GM21390 (cell line): ENCODE measurements at regions not wholly inside any gene's neighbourhood (a gene's known extent, or its start where the extent isn't known, plus 50 kb on each side); places are given as distances from the start of the nearest gene placed in this dataset.

Source experiments
- ATAC-seq: cut with Tn5 transposase; IDR thresholded peaks from one replicate; pipeline ENCODE4 v1.9.1; 2021; ENCODE audit not compliant: unreplicated experiment

DNA sequence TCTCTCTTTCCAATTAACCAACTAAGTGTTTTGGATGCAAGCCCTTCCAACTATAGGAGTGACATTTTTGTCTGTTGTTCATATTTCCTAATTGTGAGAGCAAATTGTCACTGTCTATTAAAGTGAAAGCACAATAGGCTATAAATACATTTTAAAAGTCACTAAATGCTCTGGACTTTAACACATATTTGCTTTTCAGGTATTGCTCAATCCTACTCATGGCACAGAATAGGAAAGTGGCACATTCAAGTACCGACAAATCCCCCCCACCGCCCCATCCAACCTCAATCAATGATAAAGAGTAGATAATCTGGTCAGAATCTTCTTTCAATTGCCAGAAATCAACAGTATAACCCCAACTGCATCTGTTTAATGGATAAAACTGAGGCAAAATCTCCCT is 419.8 kb downstream of the PLK2 start:
- ATAC-seq: no peak

DNA sequence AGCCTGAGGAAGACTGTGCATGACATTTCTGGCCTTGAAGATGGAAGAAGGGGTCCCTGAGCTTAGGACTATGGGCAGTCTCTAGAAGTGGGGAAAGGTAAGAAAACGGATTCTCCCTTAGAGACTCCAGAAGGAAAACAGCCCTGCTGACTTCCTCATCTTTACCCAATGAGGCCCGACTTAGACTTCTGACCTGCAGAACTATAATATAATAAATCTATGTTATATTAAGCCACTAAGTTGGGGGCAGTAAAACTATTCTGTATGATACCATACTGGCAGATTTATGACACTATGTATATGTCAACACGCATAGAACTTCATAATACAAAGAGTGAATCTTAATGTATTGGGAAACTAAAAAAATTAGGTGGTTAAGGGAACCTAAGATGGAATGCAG is 422.0 kb downstream of the PLK2 start:
- ATAC-seq: no peak

DNA sequence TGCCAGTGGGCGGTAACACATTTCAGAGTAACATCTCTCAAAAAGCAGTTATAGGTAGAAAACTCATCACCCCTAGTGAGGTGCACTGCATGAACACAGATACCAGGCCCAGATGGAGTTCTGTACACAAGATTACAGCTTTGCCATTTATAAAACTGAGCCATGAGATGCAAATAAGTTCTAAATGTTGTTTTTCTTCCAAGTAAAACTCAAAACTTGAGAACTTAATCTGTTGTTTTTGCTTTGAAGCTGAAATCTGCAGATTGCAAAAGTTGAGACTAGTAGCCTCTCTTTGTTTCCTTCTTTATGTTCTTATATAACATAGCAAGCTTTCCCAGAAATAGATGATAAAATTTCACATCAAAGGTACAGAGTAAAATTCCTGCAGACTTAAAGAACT is 434.1 kb downstream of the PLK2 start:
- no peak for ATAC-seq

DNA sequence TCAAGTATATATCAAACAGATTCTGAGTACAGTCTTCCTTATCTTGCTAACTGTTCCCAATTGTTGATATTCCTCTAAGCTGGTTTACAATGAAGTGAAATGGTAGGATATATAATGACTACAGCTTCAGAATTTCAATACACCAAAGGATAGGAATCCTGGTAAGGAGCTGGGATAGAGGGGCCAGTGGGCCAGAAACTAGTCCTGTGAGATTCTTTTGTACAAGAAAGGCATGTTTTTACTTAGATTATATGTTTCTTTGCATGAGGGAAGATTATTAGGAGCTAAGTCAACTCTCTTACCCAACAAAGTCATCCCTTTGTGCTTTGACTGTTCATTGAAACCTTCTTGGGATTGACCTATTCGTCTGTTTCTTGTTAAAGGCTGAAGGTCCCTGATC is 435.7 kb downstream of the PLK2 start:
- ATAC-seq: no peak

DNA sequence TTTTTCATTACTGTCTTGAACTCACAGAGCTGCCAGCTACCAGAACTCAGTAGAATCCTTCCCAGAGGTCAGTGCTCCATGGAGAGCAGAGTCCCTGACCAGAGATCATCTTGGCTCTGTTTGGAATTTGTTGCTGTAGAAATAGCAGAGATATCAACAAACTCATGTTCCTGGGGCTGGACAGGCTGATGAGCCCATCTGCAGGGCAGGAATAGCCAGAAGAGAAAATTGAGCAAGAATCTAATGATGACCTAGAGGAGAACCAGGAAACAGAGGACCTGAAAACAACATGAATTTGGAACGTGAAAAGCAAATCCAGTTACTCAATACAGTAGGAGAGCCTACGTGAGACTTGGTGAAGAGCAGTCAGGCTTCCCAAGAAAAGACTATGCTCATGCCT is 437.8 kb downstream of the PLK2 start:
- no peak for ATAC-seq

DNA sequence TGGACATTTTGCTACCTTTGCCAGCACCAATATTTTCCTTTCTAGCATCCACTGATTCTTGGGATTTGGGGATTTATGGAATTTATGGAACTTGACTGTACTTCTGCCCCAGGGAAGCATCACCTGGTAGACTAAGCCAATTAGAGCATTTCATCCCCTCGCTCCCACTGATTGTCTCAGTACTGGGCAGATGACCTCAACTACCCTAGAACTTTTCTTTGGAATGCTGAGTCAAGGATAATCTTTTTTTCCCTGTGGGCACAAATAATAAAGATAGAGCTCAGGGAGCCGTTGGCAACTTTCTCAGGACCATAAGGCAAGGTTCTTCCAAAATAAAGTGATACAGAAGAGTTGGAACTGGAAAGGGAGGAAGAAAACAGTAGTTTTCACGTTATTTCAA is 438.4 kb downstream of the PLK2 start:
- no peak for ATAC-seq

DNA sequence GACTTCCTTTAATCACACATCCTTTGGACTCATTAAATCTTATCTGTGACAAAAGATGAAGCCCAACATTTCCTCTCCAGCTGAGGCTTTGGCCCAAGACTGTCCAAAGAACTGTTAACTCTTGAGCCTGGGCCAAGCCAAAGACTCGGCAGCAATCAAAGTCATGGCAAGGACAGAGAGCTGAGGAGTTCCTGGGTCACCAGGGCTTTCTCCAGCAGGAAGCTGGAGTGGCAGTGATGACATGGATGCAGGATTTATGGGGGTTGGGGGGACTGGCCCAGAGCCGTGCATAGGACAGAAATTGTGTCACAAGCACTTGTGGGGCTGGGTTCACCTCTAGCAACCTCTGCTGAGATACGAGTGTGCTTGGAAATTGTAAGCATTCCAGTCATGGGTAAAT is 440.3 kb downstream of the PLK2 start:
- no peak for ATAC-seq

DNA sequence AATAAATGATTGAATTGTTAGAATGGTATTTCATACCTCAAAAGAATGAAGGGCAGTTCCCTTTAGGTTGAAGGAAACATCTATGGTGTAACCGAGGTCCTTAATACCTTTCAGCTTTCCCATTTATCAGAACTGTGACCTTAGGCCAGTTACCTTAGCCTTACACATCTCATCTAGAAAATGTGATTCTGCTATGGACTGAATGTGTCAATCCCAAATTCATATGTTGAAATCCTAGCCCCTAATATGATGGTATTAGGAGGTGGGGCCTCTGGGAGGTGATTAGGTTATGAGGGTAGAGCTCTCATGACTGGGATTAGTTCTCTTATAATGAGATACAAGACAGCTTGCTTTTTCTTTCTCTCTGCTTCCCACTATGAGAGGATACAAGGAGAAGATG is 441.9 kb downstream of the PLK2 start:
- no peak for ATAC-seq

DNA sequence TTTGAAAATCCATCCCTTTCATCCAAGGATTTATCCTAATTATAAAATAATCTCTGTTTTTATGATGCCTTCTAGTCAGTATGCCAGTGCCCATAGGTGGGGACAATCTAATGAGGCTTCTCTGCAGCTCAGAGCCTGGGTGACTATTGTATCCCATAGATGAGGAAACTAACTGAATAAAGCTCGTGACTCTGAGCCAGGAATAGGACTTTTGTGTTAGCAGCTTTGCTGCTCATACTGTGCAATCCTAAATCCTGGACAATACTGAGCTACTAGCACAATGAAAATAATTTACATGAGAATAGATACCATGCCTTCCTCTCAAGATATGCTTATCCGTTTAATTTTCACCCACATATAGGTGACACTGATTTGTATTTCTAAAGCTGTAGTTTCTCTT is 443.0 kb downstream of the PLK2 start:
- ATAC-seq: no peak

DNA sequence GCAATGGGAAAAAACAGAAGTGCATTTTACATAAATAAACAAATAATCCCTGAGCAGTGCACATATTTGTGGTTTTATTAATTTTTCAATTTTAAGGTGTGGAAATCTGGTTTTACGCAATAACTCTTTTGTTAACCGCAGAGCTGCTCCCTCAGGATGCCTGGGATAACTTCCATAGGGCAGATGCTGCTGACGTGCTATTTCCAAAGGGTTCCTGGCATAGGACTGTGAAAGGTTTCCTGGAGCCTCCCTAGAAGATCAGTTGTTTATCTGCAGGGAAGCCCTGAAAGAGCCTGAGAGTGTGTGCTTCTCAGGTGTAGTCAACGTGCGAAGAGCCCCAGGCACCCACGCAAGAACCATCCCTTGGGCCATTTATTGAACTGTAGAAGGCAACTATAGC is 443.5 kb downstream of the PLK2 start:
- ATAC-seq: no peak

DNA sequence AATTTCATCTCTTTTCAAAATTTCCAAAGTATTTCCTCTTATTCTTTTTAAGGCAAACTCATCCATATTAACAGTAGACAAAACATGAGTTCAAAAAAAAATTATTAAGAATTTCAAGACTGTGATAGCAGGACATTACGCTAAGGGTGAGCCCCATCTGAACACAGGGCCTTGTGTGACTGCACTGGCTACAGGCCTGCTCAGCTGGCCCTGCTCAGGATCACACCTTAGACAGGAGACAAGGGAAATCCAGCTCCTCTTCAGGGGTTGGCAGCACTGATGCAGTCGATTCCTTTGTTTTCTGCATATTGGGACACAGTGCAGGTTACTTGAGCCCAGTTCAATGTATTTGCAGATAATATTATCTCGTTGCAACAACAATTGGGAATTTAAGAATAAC is 444.7 kb downstream of the PLK2 start:
- no peak for ATAC-seq

DNA sequence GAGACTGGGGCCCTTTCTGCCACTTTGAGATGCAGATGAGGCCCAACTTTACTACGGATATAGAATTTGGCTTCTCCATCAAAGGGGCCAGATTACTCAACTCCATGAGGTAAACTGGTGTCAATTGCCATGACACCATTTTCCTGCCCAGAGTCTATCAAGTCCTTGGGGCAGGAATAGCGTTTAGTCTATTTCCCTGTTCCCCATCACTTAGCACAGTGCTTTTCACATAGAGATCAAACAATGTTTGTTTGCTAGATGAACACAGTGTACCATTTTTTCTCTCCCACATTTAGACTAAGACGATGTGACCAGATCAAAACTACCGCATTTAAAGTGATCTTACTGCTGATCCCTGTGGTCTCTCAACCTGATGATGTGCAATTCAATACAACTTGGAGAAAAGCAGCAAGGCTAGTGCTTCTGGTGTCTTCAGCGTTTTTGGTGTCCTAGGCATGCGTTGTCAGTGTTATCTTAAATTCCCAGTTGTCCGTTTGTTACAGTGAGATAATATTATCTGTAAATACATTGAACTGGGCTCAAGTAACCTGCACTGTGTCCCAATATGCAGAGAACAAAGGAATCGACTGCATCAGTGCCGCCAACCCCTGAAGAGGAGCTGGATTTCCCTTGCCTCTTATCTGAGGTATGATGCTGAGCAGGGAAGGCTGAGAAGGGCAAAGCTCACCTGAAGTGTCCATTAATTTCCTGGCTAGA is 446.2 kb downstream of the PLK2 start:
- no peak for ATAC-seq

DNA sequence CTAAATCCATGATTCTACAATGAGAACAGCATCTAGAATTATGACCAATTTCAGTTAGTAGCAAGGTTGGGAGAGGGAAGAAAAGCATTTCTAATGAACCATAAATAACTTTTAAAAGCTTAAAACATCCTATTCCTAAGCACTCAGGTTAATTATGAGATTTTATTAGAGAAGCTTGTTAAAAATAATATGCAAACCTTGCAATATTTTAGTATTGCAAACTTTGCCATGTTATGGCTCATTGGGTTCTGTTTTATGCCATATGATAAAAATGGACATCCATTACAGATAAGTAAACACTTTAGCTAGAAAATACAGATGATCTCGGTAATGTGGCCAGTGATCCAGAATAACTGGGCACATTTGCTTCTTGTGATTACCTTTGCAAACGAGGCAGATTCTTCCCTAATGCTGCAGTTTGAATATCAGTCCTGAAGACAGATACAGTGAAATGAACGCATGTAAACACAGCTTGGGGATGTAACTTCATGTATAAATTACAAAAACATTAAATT is 447.0 kb downstream of the PLK2 start:
- no peak for ATAC-seq

DNA sequence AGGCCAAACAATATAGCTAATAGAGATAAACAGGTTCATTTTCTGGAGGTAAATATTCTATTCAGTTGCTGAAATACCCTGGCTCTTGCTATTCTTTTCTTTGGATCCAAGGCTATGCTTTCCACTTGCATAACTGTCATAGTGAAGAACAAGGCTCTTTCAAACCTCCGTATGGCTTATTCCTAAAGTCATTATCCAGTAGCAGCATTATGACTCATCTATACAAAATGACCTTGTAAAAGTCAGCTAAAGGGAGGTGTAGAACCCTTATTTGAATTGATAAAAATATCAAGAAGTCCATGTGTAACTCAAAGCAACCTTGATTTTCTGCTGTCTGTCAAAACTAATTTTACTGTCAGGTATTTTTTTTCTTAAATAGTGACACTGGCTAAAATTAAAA is 447.8 kb downstream of the PLK2 start:
- ATAC-seq: no peak

DNA sequence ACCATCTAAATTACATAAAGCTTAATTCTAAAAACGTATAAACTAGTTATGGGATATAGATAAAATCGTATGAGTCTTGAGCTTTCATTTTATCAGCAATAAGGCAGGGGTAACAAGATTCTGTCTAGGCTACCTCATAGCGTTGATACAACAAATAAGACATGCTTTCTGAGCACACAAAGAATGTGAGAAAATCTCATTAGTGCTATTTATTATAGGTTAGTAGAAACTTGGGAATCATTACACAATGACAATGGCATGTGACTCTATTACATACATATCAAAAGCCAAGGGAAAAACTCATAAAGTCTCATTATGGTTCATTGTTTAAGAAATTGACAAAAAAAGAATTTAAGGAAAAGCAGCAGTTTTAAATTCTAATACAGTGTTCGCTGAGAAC is 448.6 kb downstream of the PLK2 start:
- ATAC-seq: no peak

DNA sequence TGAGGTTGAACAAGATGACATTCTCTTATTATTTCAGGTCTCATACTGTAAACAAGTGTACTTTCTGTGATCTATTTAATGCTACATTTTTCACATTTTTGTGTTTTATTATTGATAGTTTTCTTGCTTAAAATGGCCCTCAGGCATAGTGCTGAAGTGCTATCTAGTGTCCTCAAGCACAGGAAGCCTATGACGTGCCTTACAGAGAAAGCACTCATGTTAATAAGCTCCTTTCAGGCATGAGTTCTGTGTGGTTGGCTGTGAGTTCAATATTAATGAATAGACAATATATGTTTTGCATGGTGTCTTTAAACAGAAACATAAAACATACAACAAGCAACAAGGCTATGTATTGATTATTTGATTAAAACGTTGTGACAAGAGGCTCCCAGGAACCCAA is 450.1 kb downstream of the PLK2 start:
- no peak for ATAC-seq

DNA sequence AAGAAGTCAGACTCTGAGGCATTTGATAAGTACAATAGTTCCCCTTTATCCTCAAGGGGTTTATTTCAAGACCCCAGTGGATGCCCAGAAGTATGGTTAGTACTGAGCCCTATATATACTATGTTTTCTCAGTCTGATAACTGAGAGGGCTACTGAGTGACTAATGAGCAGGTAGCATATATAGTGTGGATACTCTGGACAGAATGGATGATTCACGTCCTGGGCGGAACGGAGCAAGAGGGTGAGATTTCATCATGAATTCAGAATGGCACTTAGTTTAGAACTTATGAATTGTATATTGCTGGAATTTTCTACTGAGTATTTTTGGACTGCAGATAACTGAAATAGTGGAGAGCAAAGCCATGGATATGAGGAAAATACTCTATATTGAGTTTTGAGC is 457.6 kb downstream of the PLK2 start:
- no peak for ATAC-seq

DNA sequence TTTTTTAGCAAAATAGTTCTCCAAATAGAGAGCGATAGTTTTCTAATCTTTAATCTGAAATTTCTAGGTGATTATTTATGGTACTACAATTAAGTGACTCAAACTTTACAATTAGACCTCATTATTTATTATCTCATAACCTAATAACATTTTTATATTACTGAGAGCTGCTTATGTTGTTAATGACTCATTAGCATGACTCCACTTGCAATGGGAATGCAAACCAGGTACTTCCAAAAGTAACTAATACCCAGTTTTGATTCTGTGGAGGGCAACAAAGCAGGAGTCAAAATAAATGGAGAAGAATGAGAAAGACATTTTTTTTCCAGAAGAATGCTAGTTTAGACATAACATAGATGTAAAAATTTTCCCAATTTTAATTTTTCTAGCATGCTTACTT is 466.0 kb downstream of the PLK2 start:
- no peak for ATAC-seq

DNA sequence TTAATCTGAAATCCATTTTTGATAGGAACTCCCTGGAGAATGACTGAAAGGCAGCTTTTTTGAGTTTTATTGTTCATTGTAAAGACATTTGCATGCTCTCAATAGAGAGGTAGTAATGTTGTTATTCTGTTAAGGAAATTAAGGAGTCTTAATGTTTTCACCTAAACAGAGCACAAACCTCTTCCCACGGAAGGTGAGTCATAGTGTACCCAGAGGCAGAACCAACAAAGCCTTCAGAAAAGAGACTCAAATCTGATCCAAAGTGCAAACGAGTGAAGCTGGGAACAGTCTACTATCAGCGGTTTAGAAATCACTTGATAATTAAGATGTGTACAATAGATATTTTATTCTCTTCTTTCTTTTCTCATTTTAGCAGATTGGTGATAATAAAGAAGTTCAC is 470.5 kb downstream of the PLK2 start:
- no peak for ATAC-seq

DNA sequence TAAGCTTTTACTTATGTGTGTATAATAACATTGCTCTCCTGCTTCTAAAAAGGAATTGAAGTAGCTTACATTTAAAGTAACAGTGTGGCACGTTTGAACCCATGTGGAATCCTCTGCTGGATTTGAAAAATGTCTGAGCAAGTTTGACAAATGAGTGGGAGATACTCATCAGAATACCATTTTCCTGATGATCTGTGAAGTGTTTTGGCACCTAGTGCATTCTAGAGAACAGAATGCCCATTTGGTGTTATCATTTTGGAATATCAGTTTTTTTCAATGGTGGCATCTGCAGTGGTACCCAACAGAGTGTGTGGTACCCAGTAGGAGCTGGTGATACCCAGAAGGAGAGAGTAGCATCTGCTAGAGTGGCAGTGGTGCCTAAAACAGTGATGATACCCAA is 471.1 kb downstream of the PLK2 start:
- ATAC-seq: no peak

DNA sequence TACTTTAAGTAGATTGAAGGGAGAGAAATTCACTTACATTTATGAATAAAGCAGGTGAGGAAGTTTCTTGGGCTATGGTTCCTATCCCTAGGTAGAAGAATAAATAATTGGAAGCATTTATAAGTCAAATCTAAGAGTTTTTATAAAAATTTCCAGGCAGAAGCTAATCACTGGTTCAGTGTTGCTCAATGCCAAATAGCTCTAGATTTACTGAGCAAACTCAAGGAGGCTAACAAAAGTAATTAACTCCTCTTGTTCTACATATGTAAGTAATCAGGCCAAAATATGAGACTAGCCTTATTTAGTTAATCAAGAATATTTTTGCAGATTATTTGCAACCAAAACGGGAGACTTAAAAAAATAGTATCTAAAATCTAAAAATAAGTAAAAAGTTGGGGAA is 472.3 kb downstream of the PLK2 start:
- ATAC-seq: no peak

DNA sequence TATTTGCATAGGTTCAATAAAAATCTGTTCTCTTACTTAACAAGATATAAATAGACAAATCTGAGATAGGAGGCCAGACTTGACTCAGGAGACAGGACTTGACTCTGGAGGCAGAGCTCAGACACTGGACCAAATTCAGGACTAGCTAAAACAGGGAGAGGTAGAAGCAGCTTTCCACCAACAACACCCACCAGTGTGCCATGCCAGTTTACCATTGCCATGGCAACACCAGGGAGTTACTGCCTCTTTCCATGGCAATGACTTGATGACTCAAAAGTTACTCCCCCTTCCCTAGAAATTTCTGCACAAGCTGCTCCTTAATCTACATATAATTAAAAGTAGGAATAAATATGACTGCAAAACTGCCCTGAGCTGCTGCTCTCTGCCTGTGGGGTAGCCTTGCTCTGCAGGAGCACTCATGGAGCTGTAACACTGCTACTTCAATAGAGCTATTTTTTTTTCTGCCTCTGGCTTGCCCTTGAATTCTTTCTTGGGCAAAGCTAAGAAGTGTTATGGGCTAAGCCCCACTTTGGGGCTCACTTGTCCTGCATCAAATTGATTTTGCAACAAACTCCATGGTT is 473.0 kb downstream of the PLK2 start:
- no peak for ATAC-seq

DNA sequence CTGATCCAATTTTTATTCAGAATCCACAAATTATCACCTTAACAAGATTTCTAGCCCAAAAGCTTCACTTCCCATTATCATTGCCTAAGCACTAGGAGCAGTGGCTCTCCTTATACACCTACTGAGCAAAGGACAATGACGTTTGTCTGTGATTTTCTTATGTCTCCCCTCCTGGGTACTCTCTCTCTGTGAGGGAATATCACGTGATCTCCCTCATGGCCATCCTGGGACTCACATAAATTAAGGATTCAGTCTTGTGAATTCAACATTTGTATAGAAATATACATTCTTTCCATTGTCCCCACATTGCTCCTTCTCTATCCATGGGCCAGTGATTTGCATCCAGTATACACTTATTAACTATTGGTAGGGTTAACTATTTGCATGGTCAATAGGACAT is 476.5 kb downstream of the PLK2 start:
- ATAC-seq: no peak
